Thoracic aorta (tissue), 2 donors: ENCODE measurements at regions not wholly inside any gene's neighbourhood (a gene's known extent, or its start where the extent isn't known, plus 50 kb on each side); places are given as distances from the start of the nearest gene placed in this dataset.

Source experiments
- ATAC-seq: fragments of 150-250 bp; one replicate; pipeline ENCODE4 v1.8.0; 2017; ENCODE audit warnings: low read depth; ENCODE audit not compliant: insufficient number of reproducible peaks, low FRiP score
- DNase-seq: peaks from one replicate; pipeline ENCODE4 v3.0.0-alpha.2; 2020; ENCODE audit warnings: low spot score
- H3K27ac ChIP-seq, 2 donors: fragments of 200-600 bp; sonication (generic); 1 replicate in 1 of 2; 2 replicates in 1 of 2; pipeline ENCODE4 v1.5.1; 2016; ENCODE audit warnings: mild to moderate bottlenecking in 2 of 2, moderate library complexity in 2 of 2
- H3K27me3 ChIP-seq: fragments of 200-600 bp; sonication (generic); replicated peaks from 2 replicates; pipeline ENCODE4 v1.6.0; 2016; ENCODE audit warnings: mild to moderate bottlenecking; ENCODE audit not compliant: insufficient read depth
- H3K36me3 ChIP-seq: fragments of 200-600 bp; sonication (generic); one replicate; pipeline ENCODE4 v1.5.1; 2016
- H3K4me1 ChIP-seq, 2 donors: fragments of 200-600 bp; sonication (generic); 1 replicate in 1 of 2; 2 replicates in 1 of 2; pipeline versions ENCODE4 v1.5.1 to v1.6.0; 2016; ENCODE audit warnings: low read depth in 2 of 2, mild to moderate bottlenecking in 1 of 2; ENCODE audit not compliant: control insufficient read depth in 1 of 2
- H3K4me3 ChIP-seq: fragments of 200-600 bp; sonication (generic); 2 replicates; pipeline ENCODE4 v1.5.1; 2016; ENCODE audit warnings: mild to moderate bottlenecking
- H3K9me3 ChIP-seq: fragments of 200-600 bp; sonication (generic); 2 replicates; pipeline ENCODE4 v1.5.1; 2016
- CTCF ChIP-seq: fragments of 200-600 bp; sonication (generic); IDR thresholded peaks from one replicate; pipeline ENCODE4 v1.5.1; 2019; ENCODE audit warnings: antibody characterized with exemption

DNA sequence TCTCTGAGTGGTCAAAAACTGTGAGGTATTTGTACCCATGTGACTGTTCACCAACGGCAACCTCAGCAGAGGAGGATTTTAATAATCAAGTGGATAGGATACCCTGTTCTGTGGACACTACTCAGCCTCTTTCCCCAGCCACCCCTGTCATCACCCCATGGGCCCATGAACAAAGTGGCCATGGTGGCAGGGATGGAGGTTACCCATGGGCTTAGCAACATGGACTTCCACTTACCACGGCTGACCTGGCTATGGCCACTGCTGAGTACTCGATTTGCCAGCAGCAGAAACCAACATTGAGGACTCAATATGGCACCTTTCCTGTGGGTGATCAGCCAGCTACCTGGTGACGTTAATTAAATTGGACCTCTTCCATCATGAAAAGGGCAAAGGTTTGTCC, 1782.7 kb downstream of the PLA2G4A start:
- DNase-seq (no peak), ATAC-seq (no peak)
- Histone ChIP-seq H3K9me3 (no peaks in the 10 kb centered on the region), H3K27me3 (no peaks in the 10 kb centered on the region), H3K4me1 (no peaks in the 10 kb centered on the region), H3K4me3 (no peak overlapping the region), H3K36me3 (no peaks in the 10 kb centered on the region), H3K27ac (no peak overlapping the region)
- TF ChIP-seq CTCF: no peak

- Histone ChIP-seq H3K27ac (no peak overlapping the region), H3K4me3 (no peak overlapping the region), H3K9me3 (no peaks in the 10 kb centered on the region), H3K4me1 (no peaks in the 10 kb centered on the region), H3K27me3 (no peaks in the 10 kb centered on the region), H3K36me3 (no peaks in the 10 kb centered on the region)
- ATAC-seq: no peak
- DNase-seq: no peak
- TF ChIP-seq CTCF: no peak
Observed at GRCh38 chr1:188615321-188615720, 1786.6 kb downstream of the PLA2G4A start.

DNA sequence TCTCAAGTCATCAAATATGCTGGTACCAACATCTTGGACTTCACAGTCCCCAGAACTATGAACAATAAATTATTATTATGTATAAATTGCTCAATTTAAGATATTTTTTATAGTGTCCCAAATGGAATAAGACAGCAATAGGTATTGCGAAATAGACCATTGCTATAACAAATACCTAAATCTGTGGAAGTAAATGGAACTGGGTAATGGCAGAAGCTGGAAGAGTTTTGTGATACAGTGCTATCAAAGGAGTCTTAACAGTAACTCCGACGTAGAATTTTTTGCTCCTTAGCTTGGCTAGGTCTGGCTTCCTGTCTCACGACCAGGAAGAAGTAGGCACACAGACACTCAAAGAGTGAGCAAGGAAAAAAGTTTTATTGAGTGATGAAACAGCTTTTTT, 1791.5 kb downstream of the PLA2G4A start:
- no peak overlapping the region for H3K4me3 ChIP-seq
- TF ChIP-seq CTCF: no peak
- H3K9me3 ChIP-seq: no peaks in the 10 kb centered on the region
- no peaks in the 10 kb centered on the region for H3K36me3 ChIP-seq
- H3K27me3 ChIP-seq: no peaks in the 10 kb centered on the region
- H3K27ac ChIP-seq: no peak overlapping the region
- no peak for ATAC-seq
- H3K4me1 ChIP-seq: no peaks in the 10 kb centered on the region
- DNase-seq: no peak

DNA sequence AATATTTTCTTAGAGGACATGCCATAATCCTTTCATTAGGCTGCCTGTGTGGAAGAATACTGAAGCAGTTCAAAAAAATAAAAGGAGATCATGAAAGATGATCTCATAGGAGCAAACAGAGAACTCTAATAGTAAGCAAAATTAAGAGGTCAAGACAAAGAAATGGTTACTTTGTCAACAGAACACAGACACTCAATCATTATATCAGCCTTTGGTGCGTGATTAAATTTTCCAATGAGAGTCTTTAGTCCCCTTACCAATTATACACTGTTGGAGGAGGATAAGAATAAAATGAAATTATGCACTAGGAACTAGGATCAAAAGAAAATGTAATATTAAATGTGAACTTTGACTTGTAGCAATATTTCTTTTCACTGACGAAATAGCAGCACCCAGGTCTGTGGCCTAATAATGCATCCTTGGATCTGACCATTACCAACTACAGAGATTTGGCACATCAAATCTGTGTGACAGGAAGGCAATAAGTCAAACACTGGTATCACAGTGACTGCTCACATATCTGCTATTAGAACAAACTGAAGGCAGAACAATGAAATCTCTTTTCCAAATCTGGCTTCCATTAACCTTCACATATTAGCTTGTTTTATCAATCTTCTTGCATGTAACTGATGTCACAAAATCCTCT, 1812.9 kb downstream of the PLA2G4A start:
- no peak overlapping the region for H3K27ac ChIP-seq
- H3K4me3 ChIP-seq: no peak overlapping the region
- H3K27me3 ChIP-seq: no peaks in the 10 kb centered on the region
- H3K4me1 ChIP-seq: no peaks in the 10 kb centered on the region
- ATAC-seq (no peak), DNase-seq (no peak)
- TF ChIP-seq CTCF: no peak
- no peaks in the 10 kb centered on the region for H3K36me3 ChIP-seq
- H3K9me3 ChIP-seq: no peaks in the 10 kb centered on the region

DNA sequence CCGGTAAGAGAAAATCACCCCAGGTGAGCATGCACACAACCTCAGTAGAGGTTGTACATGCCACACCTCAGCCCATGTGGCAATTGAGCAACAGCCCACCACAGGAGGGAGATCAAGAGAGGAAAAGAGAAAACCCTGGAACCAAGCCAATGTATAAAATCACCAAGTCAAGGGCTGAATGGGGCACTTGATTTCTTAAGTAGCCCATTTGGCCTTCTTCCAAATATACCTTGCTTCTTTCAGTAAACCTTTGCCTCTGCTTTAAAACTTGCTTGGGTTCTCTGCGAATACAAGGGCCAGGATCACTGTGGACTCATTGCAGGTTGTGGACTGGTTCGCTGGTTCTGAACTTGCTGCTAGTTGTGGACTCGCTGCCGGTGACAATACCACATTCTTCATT, 1814.0 kb downstream of the PLA2G4A start:
- no peak for TF ChIP-seq CTCF
- Histone ChIP-seq H3K36me3 (no peaks in the 10 kb centered on the region), H3K27ac (no peak overlapping the region), H3K9me3 (no peaks in the 10 kb centered on the region), H3K27me3 (no peaks in the 10 kb centered on the region), H3K4me3 (no peak overlapping the region), H3K4me1 (no peaks in the 10 kb centered on the region)
- ATAC-seq (no peak), DNase-seq (no peak)
